Uterus (tissue), 3 donors: ENCODE measurements at regions not wholly inside any gene's neighbourhood (a gene's known extent, or its start where the extent isn't known, plus 50 kb on each side); places are given as distances from the start of the nearest gene placed in this dataset.

ENCODE experiments used
- DNase-seq, 2 donors: peaks; one replicate each; pipeline ENCODE4 v3.0.0-alpha.2; 2019 to 2020
- H3K27ac ChIP-seq, 2 donors: fragments of 200-600 bp; sonication (generic); 1 replicate in 1 of 2; 2 replicates in 1 of 2; pipeline ENCODE4 v1.5.1; 2016 to 2018
- H3K27me3 ChIP-seq, 2 donors: fragments of 200-600 bp; sonication (generic); one replicate each; pipeline ENCODE4 v1.5.1; 2018 to 2019; ENCODE audit warnings: control low read depth in 1 of 2
- H3K36me3 ChIP-seq, 2 donors: fragments of 200-600 bp; sonication (generic); one replicate each; pipeline ENCODE4 v1.5.1; 2019; ENCODE audit warnings: control low read depth in 1 of 2
- H3K4me1 ChIP-seq, 2 donors: fragments of 200-600 bp; sonication (generic); one replicate each; pipeline ENCODE4 v1.5.1; 2018 to 2019; ENCODE audit warnings: control low read depth in 1 of 2
- H3K4me3 ChIP-seq, 2 donors: fragments of 200-600 bp; sonication (generic); 1 replicate in 1 of 2; 2 replicates in 1 of 2; pipeline ENCODE4 v1.5.1; 2018 to 2019; ENCODE audit warnings: mild to moderate bottlenecking in 1 of 2
- H3K9me3 ChIP-seq, 2 donors: fragments of 200-600 bp; sonication (generic); one replicate each; pipeline ENCODE4 v1.5.1; 2019; ENCODE audit warnings: control low read depth in 1 of 2
- CTCF ChIP-seq, 4 experiments: fragments of 200-600 bp in 2 of 4; fragments of 450-650 bp in 2 of 4; sonication (generic) in 2 of 4; IDR thresholded peaks; one replicate each; pipeline ENCODE4 v1.5.1; 2016 to 2019; ENCODE audit warnings: antibody characterized with exemption in 4 of 4, mild to moderate bottlenecking in 2 of 4, moderate library complexity in 1 of 4
- POLR2A ChIP-seq, 2 donors: fragments of 450-650 bp; IDR thresholded peaks; one replicate each; pipeline ENCODE4 v1.6.1; 2016; ENCODE audit warnings: antibody characterized with exemption in 2 of 2, mild to moderate bottlenecking in 1 of 2, moderate library complexity in 1 of 2
- intact Hi-C: fragments of 100-400 bp; cut with DNase I; formaldehyde crosslinking; loops from one replicate; pipeline ENCODE4 v1.15.1; 2023; ENCODE audit warnings: low total_unique reads
- donor health status: DM: yes; HTN: yes; CAD: no.

DNA sequence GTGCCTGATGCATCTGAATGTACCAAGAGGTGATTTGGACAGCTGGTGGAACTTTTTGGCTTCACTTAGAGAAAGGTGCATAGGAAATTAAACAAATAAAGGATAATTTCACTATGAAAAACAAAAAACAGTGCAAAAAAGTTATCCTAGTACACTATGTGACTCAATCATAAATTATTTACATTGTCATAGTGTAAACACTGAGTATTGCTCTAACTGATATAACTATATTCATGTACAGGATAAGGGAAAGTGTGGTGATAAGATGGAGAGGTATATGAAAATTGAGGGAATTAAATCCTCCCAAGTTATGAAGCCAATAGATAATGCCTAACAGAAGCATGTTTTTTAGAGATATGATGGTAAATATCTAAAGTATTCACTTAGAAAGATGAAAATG lies 50.2 kb upstream of the CPNE4 start:
- intact Hi-C loops, result no loop called here

DNA sequence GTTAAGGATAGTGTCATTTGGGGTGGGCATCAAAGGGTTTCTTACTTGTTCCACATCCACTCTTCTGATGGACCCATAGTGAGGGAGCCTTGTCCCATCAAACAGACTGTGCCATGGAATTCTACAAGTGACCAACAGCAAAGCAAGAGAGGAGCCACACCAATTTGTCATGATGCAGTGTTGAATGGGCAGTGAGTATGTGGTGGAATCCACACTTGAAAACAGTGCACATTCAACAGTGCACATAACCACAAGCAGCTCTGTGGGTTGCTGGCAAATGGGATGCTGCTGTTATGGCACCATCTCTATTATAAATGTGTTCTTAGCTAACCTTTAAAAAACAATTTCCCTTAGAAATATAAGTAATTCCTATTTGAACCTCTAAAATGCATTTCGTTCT lies 52.5 kb upstream of the CPNE4 start:
- TF ChIP-seq POLR2A (IDR thresholded peaks at IDR 0.05), result no peak
- no peak for TF ChIP-seq CTCF (IDR thresholded peaks at IDR 0.05)
- H3K27me3 ChIP-seq, result no peaks in the 10 kb centered on the region
- no peaks in the 10 kb centered on the region for H3K4me1 ChIP-seq
- H3K36me3 ChIP-seq, result no peaks in the 10 kb centered on the region
- intact Hi-C loops, result no loop called here
- no peak overlapping the region for H3K27ac ChIP-seq
- no peaks in the 10 kb centered on the region for H3K9me3 ChIP-seq
- H3K4me3 ChIP-seq, result no peak overlapping the region
- no peak for DNase-seq

More for the DNA sequence above, 50.2 kb upstream of the CPNE4 start:
- TF ChIP-seq CTCF (IDR thresholded peaks at IDR 0.05) (no peak), POLR2A (IDR thresholded peaks at IDR 0.05) (no peak)
- DNase-seq, result no peak
- no peaks in the 10 kb centered on the region for H3K4me1 ChIP-seq
- H3K27me3 ChIP-seq, result no peaks in the 10 kb centered on the region
- no peaks in the 10 kb centered on the region for H3K36me3 ChIP-seq
- no peak overlapping the region for H3K27ac ChIP-seq
- H3K9me3 ChIP-seq, result no peaks in the 10 kb centered on the region
- no peak overlapping the region for H3K4me3 ChIP-seq

DNA sequence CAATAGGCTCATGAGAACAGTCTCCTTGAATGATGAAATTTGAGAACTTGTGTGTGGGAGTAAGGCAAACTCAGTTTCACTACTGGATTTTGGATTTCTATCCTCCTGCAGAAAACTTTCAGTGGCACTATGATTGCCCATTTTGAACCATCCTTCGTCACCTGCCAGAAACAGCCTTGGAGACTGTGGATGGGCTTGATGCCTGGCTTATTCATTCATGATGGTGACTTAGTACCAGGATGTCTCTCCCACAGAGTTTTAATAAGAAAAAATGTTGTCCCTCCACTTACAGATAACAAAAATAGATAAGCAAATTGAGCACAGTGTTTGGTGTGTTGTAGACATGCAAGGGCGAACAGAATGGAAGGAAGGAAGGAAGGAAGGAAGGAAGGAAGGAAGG lies 53.5 kb upstream of the CPNE4 start:
- no peak overlapping the region for H3K4me3 ChIP-seq
- no peaks in the 10 kb centered on the region for H3K4me1 ChIP-seq
- no peak for DNase-seq
- no peaks in the 10 kb centered on the region for H3K36me3 ChIP-seq
- no peaks in the 10 kb centered on the region for H3K27me3 ChIP-seq
- no peak overlapping the region for H3K27ac ChIP-seq
- intact Hi-C loops, result no loop called here
- TF ChIP-seq CTCF (IDR thresholded peaks at IDR 0.05) (no peak), POLR2A (IDR thresholded peaks at IDR 0.05) (no peak)
- H3K9me3 ChIP-seq, result no peaks in the 10 kb centered on the region

DNA sequence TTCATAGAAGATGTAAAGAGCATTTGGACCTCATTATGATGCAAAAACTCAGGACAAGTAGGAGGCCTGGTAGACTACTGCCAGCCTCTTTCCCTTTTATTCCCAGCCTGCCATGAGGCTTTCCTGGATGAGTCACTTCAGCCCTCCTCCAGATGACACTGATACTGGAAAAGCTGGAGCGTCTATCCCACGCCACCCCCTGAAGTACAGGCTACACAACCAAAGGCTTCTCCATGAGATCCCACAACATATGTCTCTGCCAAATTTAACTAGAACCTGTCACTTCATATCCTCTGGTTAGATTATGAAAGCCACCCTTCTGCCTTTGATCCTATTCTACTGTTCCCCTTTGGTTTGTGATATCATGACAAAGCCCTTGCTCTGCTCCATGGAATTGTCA lies 56.1 kb upstream of the CPNE4 start:
- H3K4me3 ChIP-seq, result no peak overlapping the region
- H3K27me3 ChIP-seq, result no peaks in the 10 kb centered on the region
- TF ChIP-seq CTCF (IDR thresholded peaks at IDR 0.05) (no peak), POLR2A (IDR thresholded peaks at IDR 0.05) (no peak)
- no peak overlapping the region for H3K27ac ChIP-seq
- H3K9me3 ChIP-seq, result no peaks in the 10 kb centered on the region
- DNase-seq, result no peak
- intact Hi-C loops, result no loop called here
- H3K4me1 ChIP-seq, result no peaks in the 10 kb centered on the region
- no peaks in the 10 kb centered on the region for H3K36me3 ChIP-seq

DNA sequence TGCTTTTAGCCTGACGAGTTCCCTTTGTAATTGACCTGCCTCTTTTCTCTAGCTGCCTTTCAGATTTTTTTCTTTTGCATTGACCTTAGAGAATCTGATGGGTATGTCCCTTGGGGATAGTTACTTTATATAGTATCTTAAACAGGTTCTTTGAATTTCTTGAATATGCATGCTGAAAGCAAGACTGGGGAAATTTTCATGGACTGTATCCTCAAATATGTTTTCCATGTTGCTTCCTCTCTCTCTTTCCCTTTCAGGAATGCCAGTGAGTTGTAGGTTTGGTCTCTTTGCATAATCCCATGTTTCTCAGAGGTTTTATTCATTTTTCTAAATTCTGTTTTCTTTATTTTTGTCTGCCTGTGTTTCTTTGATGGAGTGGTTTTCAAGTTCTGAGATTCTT lies 81.8 kb upstream of the CPNE4 start:
- Histone ChIP-seq H3K36me3 (no peaks in the 10 kb centered on the region), H3K9me3 (no peaks in the 10 kb centered on the region), H3K4me1 (no peaks in the 10 kb centered on the region), H3K27ac (no peak overlapping the region), H3K4me3 (no peak overlapping the region), H3K27me3 (no peaks in the 10 kb centered on the region)
- TF ChIP-seq POLR2A (IDR thresholded peaks at IDR 0.05), result no peak
- DNase-seq, result no peak
- intact Hi-C loops, result no loop called here

DNA sequence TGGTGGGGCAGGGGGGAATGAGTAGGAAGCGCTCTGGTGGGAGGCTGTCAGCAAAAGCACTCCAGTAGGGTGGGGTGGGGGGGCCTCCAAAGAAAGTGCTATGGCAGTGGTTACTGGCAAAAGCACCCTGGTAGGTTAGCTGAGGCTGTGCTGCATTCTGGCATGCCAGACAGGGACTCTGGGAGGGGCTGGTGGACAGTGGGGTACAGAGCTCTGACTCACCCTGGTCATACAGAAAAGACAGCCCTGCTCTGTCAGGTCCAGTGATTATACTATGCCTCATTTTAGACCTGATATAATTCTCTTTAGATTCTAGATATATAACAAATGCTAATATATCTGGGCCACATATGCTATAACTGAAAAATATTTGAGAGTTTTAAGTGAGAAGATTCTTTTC lies 82.8 kb upstream of the CPNE4 start:
- no peak for DNase-seq
- TF ChIP-seq POLR2A (IDR thresholded peaks at IDR 0.05), result no peak
- TF ChIP-seq CTCF (IDR thresholded peaks at IDR 0.05), result no peak
- Histone ChIP-seq H3K4me3 (no peak overlapping the region), H3K9me3 (no peaks in the 10 kb centered on the region), H3K27ac (no peak overlapping the region), H3K27me3 (no peaks in the 10 kb centered on the region), H3K4me1 (no peaks in the 10 kb centered on the region), H3K36me3 (no peaks in the 10 kb centered on the region)
- intact Hi-C loops, result no loop called here
